ENCODE measurements at regions not wholly inside any gene's neighbourhood (a gene's known extent, or its start where the extent isn't known, plus 50 kb on each side); places are given as distances from the start of the nearest gene placed in this dataset.
A peak's percentile ranks its signal among the peaks of the same experiment; 100 is the strongest.
"Not testable (repeated sequence)": the region's sequence is repeated elsewhere in the genome, so short reads cannot be mapped to it uniquely, and the experiment has no call there.

- DNase-seq: no peak
These were observed 110.0 kb upstream of the MEF2A start for GRCh38 chr15:99455789-99456160.

GRCh38 chr15:99464137-99464536, 101.6 kb upstream of the MEF2A start:
- DNase-seq: no peak

GRCh38 chr15:99466701-99467337, 99.0 kb upstream of the MEF2A start:
- DNase-seq: no peak

- no peak for DNase-seq
These were observed 98.5 kb upstream of the MEF2A start for GRCh38 chr15:99467338-99467720.

GRCh38 chr15:99467853-99468464, 97.8 kb upstream of the MEF2A start:
- DNase-seq: no peak

- not testable (repeated sequence) for DNase-seq
These were observed 95.6 kb upstream of the MEF2A start for GRCh38 chr15:99470204-99470603.

GRCh38 chr15:99472416-99473145, 93.2 kb upstream of the MEF2A start:
- no peak for DNase-seq

GRCh38 chr15:99473981-99474906, 91.5 kb upstream of the MEF2A start:
- peak in 10 of 14 donors; percentile 35 to 92 (median 61) for DNase-seq

GRCh38 chr15:99474909-99475753, 90.7 kb upstream of the MEF2A start:
- DNase-seq: no peak

- DNase-seq: peak in 1 of 14 donors; percentile 55
These were observed 89.9 kb upstream of the MEF2A start for GRCh38 chr15:99475754-99476412.

GRCh38 chr15:99476413-99477222, 89.2 kb upstream of the MEF2A start:
- peak in 8 of 14 donors; percentile 27 to 70 (median 45) for DNase-seq

- DNase-seq: no peak
These were observed 87.9 kb upstream of the MEF2A start for GRCh38 chr15:99477791-99478471.

GRCh38 chr15:99478977-99479376, 86.8 kb upstream of the MEF2A start:
- DNase-seq: no peak

- DNase-seq: no peak
These were observed 85.6 kb upstream of the MEF2A start for GRCh38 chr15:99480016-99480810.

GRCh38 chr15:99481113-99481950, 84.5 kb upstream of the MEF2A start:
- no peak for DNase-seq

GRCh38 chr15:99481951-99482230, 83.9 kb upstream of the MEF2A start:
- no peak for DNase-seq

GRCh38 chr15:99482993-99483392, 82.8 kb upstream of the MEF2A start:
- DNase-seq: no peak

Measured in C1 segment of cervical spinal cord (tissue), 14 donors.